HepG2 (cell line): ENCODE measurements at regions not wholly inside any gene's neighbourhood (a gene's known extent, or its start where the extent isn't known, plus 50 kb on each side); places are given as distances from the start of the nearest gene placed in this dataset.

Source experiments
- ELF4 ChIP-seq: sonication (generic); formaldehyde crosslinking; IDR thresholded peaks from 2 replicates; pipeline ENCODE4 v1.5.0; 2020; ENCODE audit warnings: missing genetic modification reagents, mild to moderate bottlenecking, moderate library complexity, borderline replicate concordance
- EZH2 ChIP-seq: conservative IDR thresholded peaks from 2 replicates; pipeline ENCODE4 v1.6.1; 2012; ENCODE audit warnings: mild to moderate bottlenecking, low read depth, low read length, moderate library complexity

GRCh38 chr3:191715585-191715984, 254.6 kb downstream of the PYDC2 start:
- TF ChIP-seq EZH2 = no peak
- no peak for TF ChIP-seq ELF4 (CRISPR knock-in tag)
